Left ventricle myocardium inferior (tissue), 1 donor: ENCODE measurements at regions not wholly inside any gene's neighbourhood (a gene's known extent, or its start where the extent isn't known, plus 50 kb on each side); places are given as distances from the start of the nearest gene placed in this dataset.

ENCODE experiments used
- DNase-seq: peaks from one replicate; pipeline ENCODE4 v3.0.0-alpha.2; 2020
- H3K27ac ChIP-seq: fragments of 200-600 bp; replicated peaks from 2 replicates; pipeline ENCODE4 v1.8.0; 2021
- H3K27me3 ChIP-seq: fragments of 200-600 bp; 2 replicates; pipeline ENCODE4 v1.8.0; 2021; ENCODE audit warnings: low read depth
- H3K36me3 ChIP-seq: fragments of 200-600 bp; 2 replicates; pipeline ENCODE4 v1.8.0; 2021
- H3K4me1 ChIP-seq: fragments of 200-600 bp; 2 replicates; pipeline ENCODE4 v1.8.0; 2021
- H3K4me3 ChIP-seq: fragments of 200-600 bp; 2 replicates; pipeline ENCODE4 v1.8.0; 2021; ENCODE audit warnings: mild to moderate bottlenecking, moderate library complexity
- H3K9me3 ChIP-seq: fragments of 200-600 bp; replicated peaks from 2 replicates; pipeline ENCODE4 v1.8.0; 2021
- intact Hi-C: fragments of 100-400 bp; cut with micrococcal nuclease; formaldehyde crosslinking; loops from one replicate; pipeline ENCODE4 v1.11.0; 2022
- TF ChIP-seq, protein P1 (sequence below): fragments of 200-600 bp; IDR thresholded peaks from 2 replicates; pipeline ENCODE4 v1.8.0; 2021; ENCODE audit warnings: antibody characterized with exemption, mild to moderate bottlenecking, borderline replicate concordance
- donor health status: DM: no; HTN: yes; CAD: no; lungs with severe emphysema.

DNA sequence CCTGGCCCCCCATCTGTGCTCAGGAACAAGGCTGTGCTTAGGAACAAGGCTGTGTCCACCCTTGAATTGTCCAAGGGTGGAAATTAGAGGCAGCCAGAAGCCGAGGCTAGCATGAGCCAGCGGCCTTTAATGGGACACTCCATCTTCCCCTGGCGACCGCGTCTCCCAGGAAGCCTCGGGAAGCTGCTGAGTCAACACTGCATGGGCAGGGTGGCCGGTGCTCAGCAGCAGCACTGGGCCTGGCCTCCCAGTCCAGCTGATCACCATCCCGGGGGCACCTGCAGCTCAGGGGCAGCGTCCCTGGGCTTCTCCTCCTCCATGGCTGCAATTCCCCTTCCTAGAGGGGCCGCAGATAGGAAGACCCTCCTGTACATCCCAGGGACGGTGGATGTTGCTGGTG lies 180.8 kb downstream of the ENGASE start:
- H3K27ac ChIP-seq = no peak overlapping the region
- H3K4me3 ChIP-seq = no peak overlapping the region
- peaks cover 99% of the 10 kb centered on the region for H3K27me3 ChIP-seq
- intact Hi-C loops = no loop called here
- no peak for DNase-seq
- TF ChIP-seq, protein P1, sequence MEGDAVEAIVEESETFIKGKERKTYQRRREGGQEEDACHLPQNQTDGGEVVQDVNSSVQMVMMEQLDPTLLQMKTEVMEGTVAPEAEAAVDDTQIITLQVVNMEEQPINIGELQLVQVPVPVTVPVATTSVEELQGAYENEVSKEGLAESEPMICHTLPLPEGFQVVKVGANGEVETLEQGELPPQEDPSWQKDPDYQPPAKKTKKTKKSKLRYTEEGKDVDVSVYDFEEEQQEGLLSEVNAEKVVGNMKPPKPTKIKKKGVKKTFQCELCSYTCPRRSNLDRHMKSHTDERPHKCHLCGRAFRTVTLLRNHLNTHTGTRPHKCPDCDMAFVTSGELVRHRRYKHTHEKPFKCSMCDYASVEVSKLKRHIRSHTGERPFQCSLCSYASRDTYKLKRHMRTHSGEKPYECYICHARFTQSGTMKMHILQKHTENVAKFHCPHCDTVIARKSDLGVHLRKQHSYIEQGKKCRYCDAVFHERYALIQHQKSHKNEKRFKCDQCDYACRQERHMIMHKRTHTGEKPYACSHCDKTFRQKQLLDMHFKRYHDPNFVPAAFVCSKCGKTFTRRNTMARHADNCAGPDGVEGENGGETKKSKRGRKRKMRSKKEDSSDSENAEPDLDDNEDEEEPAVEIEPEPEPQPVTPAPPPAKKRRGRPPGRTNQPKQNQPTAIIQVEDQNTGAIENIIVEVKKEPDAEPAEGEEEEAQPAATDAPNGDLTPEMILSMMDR = no peak
- no peaks in the 10 kb centered on the region for H3K4me1 ChIP-seq
- no peaks in the 10 kb centered on the region for H3K36me3 ChIP-seq
- H3K9me3 ChIP-seq = no peaks in the 10 kb centered on the region

DNA sequence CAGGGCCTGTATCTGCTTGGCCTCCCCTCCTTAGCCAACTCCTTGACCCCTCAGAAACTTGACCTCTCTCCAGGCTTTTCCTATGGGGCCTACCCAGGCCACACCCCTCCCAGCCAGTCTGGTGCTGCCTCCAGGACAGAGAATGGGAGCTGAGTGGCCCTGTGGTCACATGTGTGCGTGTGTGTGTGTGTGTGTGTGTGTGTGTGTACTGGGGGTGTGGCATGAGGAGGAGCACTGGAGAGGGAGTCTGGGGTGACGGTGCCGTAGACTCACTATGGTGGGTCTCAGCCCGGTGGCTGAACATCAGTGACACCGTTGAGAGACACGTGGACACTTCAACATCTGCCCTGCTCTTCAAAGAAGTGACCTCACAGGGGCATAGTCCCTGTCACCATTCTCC lies 180.4 kb downstream of the ENGASE start:
- Histone ChIP-seq H3K9me3 (no peaks in the 10 kb centered on the region), H3K27me3 (peaks cover 99% of the 10 kb centered on the region), H3K36me3 (no peaks in the 10 kb centered on the region), H3K4me3 (no peak overlapping the region), H3K27ac (no peak overlapping the region), H3K4me1 (no peaks in the 10 kb centered on the region)
- TF ChIP-seq, protein P1 = no peak
- no peak for DNase-seq
- intact Hi-C loops = no loop called here

DNA sequence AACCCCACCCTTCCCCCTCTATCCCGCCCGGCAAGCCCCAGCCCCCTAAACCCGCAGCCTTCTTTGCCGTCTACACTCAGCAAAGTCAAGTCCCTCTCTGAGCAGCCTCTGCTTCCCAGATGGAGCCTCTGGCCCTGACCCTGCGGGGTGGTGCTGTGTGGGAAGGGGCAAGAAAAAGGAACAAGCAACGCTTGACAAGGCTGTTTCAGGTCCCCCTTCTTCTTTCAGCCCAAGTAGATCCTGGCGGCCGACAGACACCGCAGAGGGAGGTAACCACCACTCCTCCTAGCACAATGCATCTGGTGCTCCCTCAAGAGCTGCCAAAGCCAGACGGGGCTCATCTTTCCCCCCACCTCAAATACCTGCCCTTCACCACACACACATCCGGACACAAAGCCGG lies 178.3 kb downstream of the ENGASE start:
- no peaks in the 10 kb centered on the region for H3K36me3 ChIP-seq
- H3K4me1 ChIP-seq = no peaks in the 10 kb centered on the region
- H3K9me3 ChIP-seq = no peaks in the 10 kb centered on the region
- no peak overlapping the region for H3K4me3 ChIP-seq
- peaks cover 99% of the 10 kb centered on the region for H3K27me3 ChIP-seq
- TF ChIP-seq, protein P1 = no peak
- intact Hi-C loops = no loop called here
- H3K27ac ChIP-seq = no peak overlapping the region
- no peak for DNase-seq

DNA sequence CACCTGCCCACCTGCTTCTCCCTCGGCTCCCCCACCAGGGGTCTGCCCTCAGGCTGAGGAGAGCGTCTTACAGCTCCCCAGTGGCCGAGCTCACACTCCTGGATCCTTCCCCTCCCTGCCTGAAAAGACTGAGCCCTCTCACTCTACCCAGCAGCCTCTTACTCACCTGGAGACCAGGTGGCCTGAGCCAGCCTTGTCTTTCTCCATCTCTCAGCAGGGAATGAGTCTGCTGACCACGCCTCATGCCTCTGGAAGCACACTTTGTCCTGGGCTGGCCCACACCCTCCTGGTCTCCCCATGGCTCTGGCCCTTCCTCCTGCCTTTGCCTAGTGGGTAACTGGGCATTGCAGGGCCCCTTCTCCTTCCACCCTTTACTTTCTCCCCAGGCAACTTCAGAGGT lies 177.2 kb downstream of the ENGASE start:
- H3K4me3 ChIP-seq = no peak overlapping the region
- TF ChIP-seq, protein P1 = no peak
- no peaks in the 10 kb centered on the region for H3K36me3 ChIP-seq
- no peak for DNase-seq
- H3K4me1 ChIP-seq = no peaks in the 10 kb centered on the region
- no peaks in the 10 kb centered on the region for H3K9me3 ChIP-seq
- no peak overlapping the region for H3K27ac ChIP-seq
- H3K27me3 ChIP-seq = peaks cover 99% of the 10 kb centered on the region
- intact Hi-C loops = no loop called here

DNA sequence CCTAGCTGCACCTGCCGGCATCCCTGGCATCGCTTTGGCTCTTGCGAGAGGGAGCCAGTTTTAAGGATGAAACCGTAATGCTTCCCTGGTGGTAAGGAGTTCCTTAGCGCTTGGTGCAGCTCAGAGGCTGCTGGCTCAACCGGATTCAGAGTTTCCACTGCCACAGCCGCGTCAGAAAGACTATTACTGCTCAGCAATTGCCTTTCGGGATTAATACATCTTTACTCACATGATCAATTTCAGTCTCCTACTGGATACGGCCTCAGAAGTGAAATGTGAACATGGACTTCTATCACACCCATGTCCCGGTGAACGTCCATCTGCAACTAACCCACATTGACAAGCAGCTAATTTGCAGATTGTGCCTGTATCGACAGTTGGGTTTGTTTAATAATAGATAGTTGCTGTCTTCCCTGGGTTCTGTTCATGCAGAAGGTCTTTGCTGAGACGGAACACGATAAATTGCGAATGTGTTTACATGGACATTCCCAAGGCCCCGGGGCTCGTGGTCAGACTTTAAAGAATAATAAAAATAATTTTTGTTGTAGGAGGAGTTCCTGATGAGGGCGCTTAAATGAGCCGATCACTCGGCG lies 175.4 kb downstream of the ENGASE start:
- intact Hi-C loops = no loop called here
- TF ChIP-seq, protein P1 = no peak
- Histone ChIP-seq H3K36me3 (no peaks in the 10 kb centered on the region), H3K4me3 (no peak overlapping the region), H3K27me3 (peaks cover 89% of the 10 kb centered on the region), H3K27ac (no peak overlapping the region), H3K9me3 (no peaks in the 10 kb centered on the region), H3K4me1 (no peaks in the 10 kb centered on the region)
- DNase-seq = no peak
